ENCODE measurements at regions not wholly inside any gene's neighbourhood (a gene's known extent, or its start where the extent isn't known, plus 50 kb on each side); places are given as distances from the start of the nearest gene placed in this dataset.

GRCh38 chr4:130563185-130563888, 1467.4 kb downstream of the C4orf33 start:
- no TSS peak for BruUV-seq (replicated peaks)
- POLR2A ChIA-PET (ENCODE audit: low non-redundant PET) = interaction anchor here (0.6 to 0.7 kb wide), 2 partner anchors 371 to 1603 kb away, joined by 5 to 9 read pairs; no protein-coding TSS in a partner anchor
- CTCF ChIA-PET = interaction anchor here (0.6 to 1.9 kb wide), 3 partner anchors 16 to 245 kb away, joined by 3 to 10 read pairs (median 5); no protein-coding TSS in a partner anchor
- H3K36me3 ChIP-seq (ENCODE audit: insufficient read depth, low read length, poor library complexity, severe bottlenecking) = no peaks in the 10 kb centered on the region
- DNase-seq (ENCODE audit: low spot score) = peak; percentile 83
- H3K4me3 ChIP-seq (ENCODE audit: low read depth, low read length, poor library complexity, severe bottlenecking) = peak overlapping the region; percentile 39
- no peak overlapping the region for H3K27ac ChIP-seq (ENCODE audit: low read depth, low read length, poor library complexity, severe bottlenecking)
- H3K4me1 ChIP-seq (ENCODE audit: insufficient read depth, low read length, poor library complexity, severe bottlenecking) = no peaks in the 10 kb centered on the region
- no peaks in the 10 kb centered on the region for H3K27me3 ChIP-seq (replicated peaks; ENCODE audit: insufficient read depth, low read depth, low read length, poor library complexity)
- TF ChIP-seq, protein P1, sequence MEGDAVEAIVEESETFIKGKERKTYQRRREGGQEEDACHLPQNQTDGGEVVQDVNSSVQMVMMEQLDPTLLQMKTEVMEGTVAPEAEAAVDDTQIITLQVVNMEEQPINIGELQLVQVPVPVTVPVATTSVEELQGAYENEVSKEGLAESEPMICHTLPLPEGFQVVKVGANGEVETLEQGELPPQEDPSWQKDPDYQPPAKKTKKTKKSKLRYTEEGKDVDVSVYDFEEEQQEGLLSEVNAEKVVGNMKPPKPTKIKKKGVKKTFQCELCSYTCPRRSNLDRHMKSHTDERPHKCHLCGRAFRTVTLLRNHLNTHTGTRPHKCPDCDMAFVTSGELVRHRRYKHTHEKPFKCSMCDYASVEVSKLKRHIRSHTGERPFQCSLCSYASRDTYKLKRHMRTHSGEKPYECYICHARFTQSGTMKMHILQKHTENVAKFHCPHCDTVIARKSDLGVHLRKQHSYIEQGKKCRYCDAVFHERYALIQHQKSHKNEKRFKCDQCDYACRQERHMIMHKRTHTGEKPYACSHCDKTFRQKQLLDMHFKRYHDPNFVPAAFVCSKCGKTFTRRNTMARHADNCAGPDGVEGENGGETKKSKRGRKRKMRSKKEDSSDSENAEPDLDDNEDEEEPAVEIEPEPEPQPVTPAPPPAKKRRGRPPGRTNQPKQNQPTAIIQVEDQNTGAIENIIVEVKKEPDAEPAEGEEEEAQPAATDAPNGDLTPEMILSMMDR (conservative IDR thresholded peaks at IDR 0.05; ENCODE audit: low read depth, low read length) = peak; percentile 74
- TF ChIP-seq EZH2 (IDR thresholded peaks at IDR 0.05; ENCODE audit: borderline replicate concordance, low read depth, low read length, poor library complexity, severe bottlenecking) = no peak
- intact Hi-C loops (cut with micrococcal nuclease; ENCODE audit: unreplicated experiment) = loop anchor here (5.0 kb wide), 3 partner anchors 184 to 529 kb away; no protein-coding TSS in a partner anchor
- no peaks in the 10 kb centered on the region for H3K9me3 ChIP-seq (ENCODE audit: low read depth, low read length, poor library complexity, severe bottlenecking)

- intact Hi-C loops (cut with micrococcal nuclease; ENCODE audit: unreplicated experiment) = loop anchor here (5.0 kb wide), 3 partner anchors 183 to 528 kb away; no protein-coding TSS in a partner anchor
- Histone ChIP-seq H3K9me3 (ENCODE audit: low read depth, low read length, poor library complexity, severe bottlenecking) (peaks cover 5% of the 10 kb centered on the region), H3K4me3 (ENCODE audit: low read depth, low read length, poor library complexity, severe bottlenecking) (peak overlapping the region; percentile 39), H3K36me3 (ENCODE audit: insufficient read depth, low read length, poor library complexity, severe bottlenecking) (no peaks in the 10 kb centered on the region), H3K27me3 (replicated peaks; ENCODE audit: insufficient read depth, low read depth, low read length, poor library complexity) (no peaks in the 10 kb centered on the region), H3K27ac (ENCODE audit: low read depth, low read length, poor library complexity, severe bottlenecking) (no peak overlapping the region), H3K4me1 (ENCODE audit: insufficient read depth, low read length, poor library complexity, severe bottlenecking) (no peaks in the 10 kb centered on the region)
- BruUV-seq (replicated peaks) = no TSS peak
- ChIA-PET CTCF (interaction anchor here (0.6 to 1.9 kb wide), 2 partner anchors 245 to 436 kb away, joined by 3 to 10 read pairs; no protein-coding TSS in a partner anchor), POLR2A (ENCODE audit: low non-redundant PET) (interaction anchor here (0.7 kb wide), 1 partner anchor 1603 kb away, joined by 9 read pairs; no protein-coding TSS in a partner anchor)
- DNase-seq (ENCODE audit: low spot score) = no peak
- TF ChIP-seq, protein P1 (conservative IDR thresholded peaks at IDR 0.05; ENCODE audit: low read depth, low read length) = no peak
- TF ChIP-seq EZH2 (IDR thresholded peaks at IDR 0.05; ENCODE audit: borderline replicate concordance, low read depth, low read length, poor library complexity, severe bottlenecking) = no peak
Measured at GRCh38 chr4:130563889-130564418, 1468.0 kb downstream of the C4orf33 start.

- Histone ChIP-seq H3K27ac (ENCODE audit: low read depth, low read length, poor library complexity, severe bottlenecking) (no peak overlapping the region), H3K4me3 (ENCODE audit: low read depth, low read length, poor library complexity, severe bottlenecking) (no peak overlapping the region), H3K27me3 (replicated peaks; ENCODE audit: insufficient read depth, low read depth, low read length, poor library complexity) (no peaks in the 10 kb centered on the region), H3K36me3 (ENCODE audit: insufficient read depth, low read length, poor library complexity, severe bottlenecking) (no peaks in the 10 kb centered on the region), H3K4me1 (ENCODE audit: insufficient read depth, low read length, poor library complexity, severe bottlenecking) (no peaks in the 10 kb centered on the region), H3K9me3 (ENCODE audit: low read depth, low read length, poor library complexity, severe bottlenecking) (peaks cover 7% of the 10 kb centered on the region)
- TF ChIP-seq, protein P1 (conservative IDR thresholded peaks at IDR 0.05; ENCODE audit: low read depth, low read length) = no peak
- TF ChIP-seq EZH2 (IDR thresholded peaks at IDR 0.05; ENCODE audit: borderline replicate concordance, low read depth, low read length, poor library complexity, severe bottlenecking) = no peak
- ChIA-PET CTCF (no interaction called here), POLR2A (ENCODE audit: low non-redundant PET) (no interaction called here)
- intact Hi-C loops (cut with micrococcal nuclease; ENCODE audit: unreplicated experiment) = no loop called here
- no peak for DNase-seq (ENCODE audit: low spot score)
- no TSS peak for BruUV-seq (replicated peaks)
Measured at GRCh38 chr4:130568746-130569145, 1472.8 kb downstream of the C4orf33 start.

Data from A673 (cell line).